ENCODE measurements at regions not wholly inside any gene's neighbourhood (a gene's known extent, or its start where the extent isn't known, plus 50 kb on each side); places are given as distances from the start of the nearest gene placed in this dataset.

DNA sequence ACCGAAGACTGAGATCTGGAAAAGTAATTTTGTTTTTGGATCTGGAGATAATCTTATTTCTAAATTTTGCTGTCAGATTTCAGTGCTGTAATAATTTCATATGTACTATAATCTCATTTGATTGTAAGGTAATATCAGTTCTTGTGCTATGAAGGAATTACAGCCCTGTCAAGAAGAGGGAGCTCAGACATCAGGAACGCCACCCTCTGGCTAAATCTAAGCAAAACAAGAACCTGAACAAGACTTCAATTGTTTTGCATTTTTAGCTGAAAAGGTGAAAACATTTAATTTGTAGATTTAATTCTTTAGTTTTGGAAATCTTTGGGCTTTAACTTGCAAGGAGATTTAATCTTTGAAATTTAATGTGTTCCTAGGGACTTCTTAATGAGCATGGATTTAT, 525.4 kb upstream of the HS3ST1 start:
- TF ChIP-seq, protein P1, sequence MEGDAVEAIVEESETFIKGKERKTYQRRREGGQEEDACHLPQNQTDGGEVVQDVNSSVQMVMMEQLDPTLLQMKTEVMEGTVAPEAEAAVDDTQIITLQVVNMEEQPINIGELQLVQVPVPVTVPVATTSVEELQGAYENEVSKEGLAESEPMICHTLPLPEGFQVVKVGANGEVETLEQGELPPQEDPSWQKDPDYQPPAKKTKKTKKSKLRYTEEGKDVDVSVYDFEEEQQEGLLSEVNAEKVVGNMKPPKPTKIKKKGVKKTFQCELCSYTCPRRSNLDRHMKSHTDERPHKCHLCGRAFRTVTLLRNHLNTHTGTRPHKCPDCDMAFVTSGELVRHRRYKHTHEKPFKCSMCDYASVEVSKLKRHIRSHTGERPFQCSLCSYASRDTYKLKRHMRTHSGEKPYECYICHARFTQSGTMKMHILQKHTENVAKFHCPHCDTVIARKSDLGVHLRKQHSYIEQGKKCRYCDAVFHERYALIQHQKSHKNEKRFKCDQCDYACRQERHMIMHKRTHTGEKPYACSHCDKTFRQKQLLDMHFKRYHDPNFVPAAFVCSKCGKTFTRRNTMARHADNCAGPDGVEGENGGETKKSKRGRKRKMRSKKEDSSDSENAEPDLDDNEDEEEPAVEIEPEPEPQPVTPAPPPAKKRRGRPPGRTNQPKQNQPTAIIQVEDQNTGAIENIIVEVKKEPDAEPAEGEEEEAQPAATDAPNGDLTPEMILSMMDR (IDR thresholded peaks at IDR 0.05) = peak; percentile 42 to 61 (median 59)
- TF ChIP-seq POLR2A (IDR thresholded peaks at IDR 0.05) = no peak
